NT2/D1 (cell line): ENCODE measurements at regions not wholly inside any gene's neighbourhood (a gene's known extent, or its start where the extent isn't known, plus 50 kb on each side); places are given as distances from the start of the nearest gene placed in this dataset.

ENCODE experiments used
- SUZ12 ChIP-seq: IDR thresholded peaks from 2 replicates; pipeline ENCODE4 v1.6.1; 2011; ENCODE audit not compliant: insufficient read length, insufficient read depth; ENCODE audit errors: extremely low read depth
- YY1 ChIP-seq: IDR thresholded peaks from 2 replicates; pipeline ENCODE4 v1.6.1; 2011; ENCODE audit not compliant: insufficient read length, insufficient read depth
- ZNF274 ChIP-seq: IDR thresholded peaks from 2 replicates; pipeline ENCODE4 v1.6.1; 2011; ENCODE audit warnings: mild to moderate bottlenecking, low read depth, low read length

- TF ChIP-seq SUZ12 (no peak), ZNF274 (no peak), YY1 (no peak)
These were observed 742.7 kb upstream of the ACVR2A start for GRCh38 chr2:147101941-147102790.
